BE2C (cell line): ENCODE measurements at regions not wholly inside any gene's neighbourhood (a gene's known extent, or its start where the extent isn't known, plus 50 kb on each side); places are given as distances from the start of the nearest gene placed in this dataset.
"Not testable (repeated sequence)": the region's sequence is repeated elsewhere in the genome, so short reads cannot be mapped to it uniquely, and the experiment has no call there.

Source experiments
- DNase-seq: peaks from one replicate; pipeline ENCODE4 v3.0.0-alpha.2; 2020
- H3K27me3 ChIP-seq: fragments of 250-450 bp; sonication (Bioruptor Pico); 2 replicates; pipeline ENCODE4 v1.5.1; 2020; ENCODE audit warnings: mild to moderate bottlenecking
- H3K36me3 ChIP-seq: fragments of 250-450 bp; sonication (Bioruptor Pico); 2 replicates; pipeline ENCODE4 v1.5.1; 2020; ENCODE audit warnings: mild to moderate bottlenecking
- H3K4me1 ChIP-seq: fragments of 250-450 bp; sonication (Bioruptor Pico); 2 replicates; pipeline ENCODE4 v1.5.1; 2020
- H3K4me3 ChIP-seq: 2 replicates; pipeline ENCODE4 v1.5.1; 2011; ENCODE audit warnings: low read depth, low read length
- H3K9me3 ChIP-seq: fragments of 250-450 bp; sonication (Bioruptor Pico); 2 replicates; pipeline ENCODE4 v1.5.1; 2020
- CTCF ChIP-seq: IDR thresholded peaks from 2 replicates; pipeline ENCODE4 v1.5.1; 2012; ENCODE audit warnings: mild to moderate bottlenecking, low read depth, low read length

GRCh38 chr9:73951147-73951546, 546.0 kb upstream of the RORB start:
- H3K36me3 ChIP-seq, result no peaks in the 10 kb centered on the region

GRCh38 chr9:73962792-73963191, 534.3 kb upstream of the RORB start:
- H3K4me3 ChIP-seq, result no peak overlapping the region
- no peaks in the 10 kb centered on the region for H3K36me3 ChIP-seq
- DNase-seq, result no peak
- H3K27me3 ChIP-seq, result no peaks in the 10 kb centered on the region
- no peaks in the 10 kb centered on the region; the same call in none of the 2 replicates for H3K9me3 ChIP-seq
- no peaks in the 10 kb centered on the region for H3K4me1 ChIP-seq
- TF ChIP-seq CTCF, result no peak

More at GRCh38 chr9:73951147-73951546, 546.0 kb upstream of the RORB start:
- DNase-seq, result no peak
- TF ChIP-seq CTCF, result no peak
- Histone ChIP-seq H3K4me3 (no peak overlapping the region), H3K27me3 (no peaks in the 10 kb centered on the region), H3K4me1 (no peaks in the 10 kb centered on the region), H3K9me3 (no peaks in the 10 kb centered on the region)

GRCh38 chr9:73969936-73970335, 527.2 kb upstream of the RORB start:
- H3K4me3 ChIP-seq, result no peak overlapping the region
- H3K27me3 ChIP-seq, result no peaks in the 10 kb centered on the region
- TF ChIP-seq CTCF, result no peak
- no peak for DNase-seq
- H3K36me3 ChIP-seq, result no peaks in the 10 kb centered on the region
- no peaks in the 10 kb centered on the region for H3K4me1 ChIP-seq
- no peaks in the 10 kb centered on the region; the same call in 1 of the 2 replicates for H3K9me3 ChIP-seq

GRCh38 chr9:73976424-73976823, 520.7 kb upstream of the RORB start:
- DNase-seq, H3K4me1 ChIP-seq, H3K9me3 ChIP-seq, H3K27me3 ChIP-seq, H3K36me3 ChIP-seq, H3K4me3 ChIP-seq: not testable (repeated sequence)

- DNase-seq, result no peak
- TF ChIP-seq CTCF, result no peak
- H3K4me3 ChIP-seq, result no peak overlapping the region
- no peaks in the 10 kb centered on the region for H3K36me3 ChIP-seq
- H3K27me3 ChIP-seq, result no peaks in the 10 kb centered on the region
- H3K4me1 ChIP-seq, result no peaks in the 10 kb centered on the region
- no peaks in the 10 kb centered on the region for H3K9me3 ChIP-seq
Observed at GRCh38 chr9:73979894-73980264, 517.3 kb upstream of the RORB start.

- no peaks in the 10 kb centered on the region for H3K27me3 ChIP-seq
- H3K4me1 ChIP-seq, result no peaks in the 10 kb centered on the region
- no peak for DNase-seq
- H3K9me3 ChIP-seq, result no peaks in the 10 kb centered on the region
- H3K4me3 ChIP-seq, result no peak overlapping the region
- TF ChIP-seq CTCF, result no peak
- H3K36me3 ChIP-seq, result no peaks in the 10 kb centered on the region
Observed at GRCh38 chr9:73980754-73981153, 516.4 kb upstream of the RORB start.

GRCh38 chr9:73981405-73981804, 515.7 kb upstream of the RORB start:
- no peak for TF ChIP-seq CTCF
- Histone ChIP-seq H3K9me3 (no peaks in the 10 kb centered on the region), H3K27me3 (no peaks in the 10 kb centered on the region), H3K4me1 (no peaks in the 10 kb centered on the region), H3K4me3 (no peak overlapping the region), H3K36me3 (no peaks in the 10 kb centered on the region)
- DNase-seq, result no peak
